NCI-H460 (cell line): ENCODE measurements at regions not wholly inside any gene's neighbourhood (a gene's known extent, or its start where the extent isn't known, plus 50 kb on each side); places are given as distances from the start of the nearest gene placed in this dataset.
"Not testable (repeated sequence)": the region's sequence is repeated elsewhere in the genome, so short reads cannot be mapped to it uniquely, and the experiment has no call there.

Experiments used
- DNase-seq: peaks from one replicate; pipeline ENCODE4 v3.0.0-alpha.2; 2016; ENCODE audit warnings: low read depth; ENCODE audit errors: extremely low read depth

DNA sequence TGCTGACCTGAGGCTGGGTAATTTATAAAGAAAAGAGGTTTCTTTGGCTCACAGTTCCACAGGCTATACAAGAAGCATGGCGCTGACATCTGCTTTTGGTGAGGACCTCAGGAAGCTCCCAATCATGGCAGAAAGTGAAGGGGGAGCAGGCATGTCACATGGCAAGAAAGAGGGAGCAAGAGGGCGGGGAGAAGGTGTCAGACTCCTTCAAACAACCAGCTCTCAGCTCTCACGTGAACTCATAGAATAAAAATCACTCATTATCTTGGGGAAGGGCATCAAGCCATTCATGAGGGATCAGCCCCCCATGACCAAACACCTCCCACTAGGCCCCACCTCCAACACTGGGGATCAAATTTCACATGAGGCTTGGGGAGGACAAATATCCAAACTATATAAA lies 266.8 kb downstream of the RHOU start:
- no peak for DNase-seq

DNA sequence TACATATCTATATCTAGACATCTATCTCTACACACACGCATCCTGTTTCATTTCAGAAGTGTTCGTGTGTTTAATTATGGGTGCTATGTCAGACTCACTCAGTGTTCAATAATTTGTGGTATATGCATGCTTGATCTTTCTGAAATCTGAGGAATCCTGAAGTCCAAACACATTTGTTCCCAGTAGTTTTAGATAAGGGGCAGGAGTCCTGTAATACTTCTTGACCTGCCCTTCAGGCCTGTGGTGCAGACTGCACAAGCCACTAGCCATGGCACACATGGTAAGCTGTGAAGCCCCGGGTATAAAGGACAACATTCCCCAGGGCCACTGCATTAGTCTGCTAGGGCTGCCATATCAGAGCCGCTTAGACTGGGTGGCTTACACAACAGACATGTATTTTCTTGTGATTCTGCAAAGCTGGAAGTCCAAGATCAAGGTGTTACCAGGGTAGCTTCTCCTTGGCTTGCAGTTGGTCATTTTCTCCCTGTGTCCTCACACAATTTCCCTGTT lies 267.2 kb downstream of the RHOU start:
- DNase-seq, result no peak

DNA sequence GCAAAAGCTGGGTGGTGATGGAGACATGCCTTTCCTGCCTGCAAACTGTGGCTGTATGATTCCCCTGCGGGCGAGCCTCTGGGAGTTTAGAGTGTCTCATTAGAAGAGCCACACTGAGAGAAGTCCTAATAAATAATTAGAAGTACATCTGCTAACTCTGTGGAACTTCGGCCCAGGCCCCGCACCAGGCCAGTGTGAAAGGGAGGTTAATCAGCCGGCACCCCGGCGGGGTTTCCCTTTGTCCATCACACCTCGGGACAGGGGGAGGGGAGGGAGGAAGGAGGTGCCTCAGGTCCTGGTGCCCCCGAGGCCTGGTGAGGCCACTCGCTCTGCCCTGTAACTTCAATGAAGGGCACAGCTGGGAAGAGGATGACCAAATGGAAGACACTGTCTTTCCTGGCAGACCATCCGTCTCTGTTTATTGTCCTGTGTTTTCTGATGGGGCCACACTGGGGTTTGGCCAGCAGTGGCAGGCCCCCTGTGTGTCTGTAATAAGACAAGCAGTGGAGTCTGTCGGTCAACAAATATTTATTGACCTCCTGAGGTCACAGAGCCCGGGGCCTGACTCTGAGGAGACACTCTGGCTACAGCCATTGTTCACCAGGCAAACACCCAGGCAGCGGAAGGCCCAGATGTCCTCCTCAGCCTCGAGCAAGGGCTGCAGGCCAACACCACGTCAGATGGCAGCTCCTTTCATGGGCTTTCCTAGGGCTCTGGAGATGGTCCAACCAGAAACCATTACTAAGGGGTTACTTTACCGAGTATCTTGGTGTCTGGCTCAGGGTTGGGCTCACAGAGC lies 267.5 kb upstream of the RAB4A start:
- no peak for DNase-seq

DNA sequence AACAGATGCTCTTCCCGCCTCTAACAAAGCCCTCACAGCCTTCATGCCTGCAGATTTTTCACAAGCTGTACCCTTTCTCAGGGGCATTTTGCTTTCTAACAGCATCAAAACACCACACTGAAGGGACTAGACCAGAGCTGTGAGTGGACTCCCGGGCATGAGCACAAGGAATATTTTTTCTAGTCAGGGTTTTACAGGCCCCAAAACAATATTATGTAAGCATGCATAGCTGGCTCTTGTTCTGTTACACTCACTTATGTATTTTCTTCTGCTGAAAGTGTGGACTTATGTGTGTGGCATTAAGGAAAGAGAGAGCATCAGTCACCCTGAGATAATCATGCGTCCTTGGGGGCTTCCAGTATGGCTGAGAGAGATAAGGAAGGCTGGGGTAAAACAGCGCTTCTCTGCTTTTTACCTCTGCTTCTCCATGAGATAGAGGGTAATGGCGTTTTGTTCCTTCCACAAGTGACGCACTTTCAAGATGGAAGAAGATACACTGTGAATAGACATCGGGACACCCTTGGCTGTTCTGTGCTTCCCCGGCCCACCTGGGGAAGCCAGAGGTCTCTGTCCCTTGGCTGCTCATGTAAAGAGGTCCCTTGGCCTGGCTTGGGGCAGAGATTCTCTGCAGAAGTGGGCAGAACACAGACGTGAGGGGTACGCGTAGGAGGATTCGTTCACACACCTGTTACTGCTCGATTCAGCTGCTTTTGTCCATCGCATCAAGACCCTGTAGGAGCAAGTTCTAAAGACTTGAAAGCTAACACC lies 266.7 kb upstream of the RAB4A start:
- no peak for DNase-seq

DNA sequence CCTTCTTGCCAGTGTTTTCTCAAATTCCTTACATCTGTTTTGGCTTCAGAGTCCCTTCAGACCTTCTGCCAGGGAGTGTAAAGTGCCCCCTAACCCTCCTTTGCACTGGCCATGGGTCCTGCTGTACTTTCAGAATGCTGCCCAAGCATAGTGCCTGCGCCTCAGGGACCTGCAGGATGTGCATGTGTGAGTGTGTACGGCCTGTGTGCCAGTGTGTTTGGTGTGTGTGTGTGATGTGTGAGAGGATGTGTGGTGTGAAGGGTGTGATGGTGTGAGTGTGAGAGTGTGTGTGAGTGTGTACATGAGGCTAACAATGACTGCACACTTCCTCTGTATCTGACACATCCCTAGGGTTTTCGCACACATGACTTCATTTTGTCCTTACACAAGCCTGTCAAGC lies 265.8 kb upstream of the RAB4A start:
- no peak for DNase-seq

DNA sequence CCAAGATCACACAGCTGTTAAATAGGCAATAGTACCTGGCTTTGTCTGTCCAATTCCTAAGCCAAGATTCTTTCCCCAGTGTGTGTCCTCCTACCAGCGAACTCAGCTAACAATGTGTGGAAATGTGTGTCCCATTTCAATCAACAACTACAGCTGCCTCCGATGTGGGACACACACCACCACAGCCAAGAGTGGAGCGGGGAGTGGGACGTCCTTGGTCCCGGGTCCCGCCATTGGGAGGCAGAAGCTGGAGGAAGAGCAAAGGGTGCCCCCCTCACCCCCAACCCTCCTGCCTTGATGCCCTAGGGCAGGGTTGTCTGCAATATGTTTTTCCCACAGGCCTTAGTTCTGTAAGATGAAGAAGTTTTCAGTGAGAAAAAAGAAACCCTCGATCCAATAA lies 265.4 kb upstream of the RAB4A start:
- no peak for DNase-seq

DNA sequence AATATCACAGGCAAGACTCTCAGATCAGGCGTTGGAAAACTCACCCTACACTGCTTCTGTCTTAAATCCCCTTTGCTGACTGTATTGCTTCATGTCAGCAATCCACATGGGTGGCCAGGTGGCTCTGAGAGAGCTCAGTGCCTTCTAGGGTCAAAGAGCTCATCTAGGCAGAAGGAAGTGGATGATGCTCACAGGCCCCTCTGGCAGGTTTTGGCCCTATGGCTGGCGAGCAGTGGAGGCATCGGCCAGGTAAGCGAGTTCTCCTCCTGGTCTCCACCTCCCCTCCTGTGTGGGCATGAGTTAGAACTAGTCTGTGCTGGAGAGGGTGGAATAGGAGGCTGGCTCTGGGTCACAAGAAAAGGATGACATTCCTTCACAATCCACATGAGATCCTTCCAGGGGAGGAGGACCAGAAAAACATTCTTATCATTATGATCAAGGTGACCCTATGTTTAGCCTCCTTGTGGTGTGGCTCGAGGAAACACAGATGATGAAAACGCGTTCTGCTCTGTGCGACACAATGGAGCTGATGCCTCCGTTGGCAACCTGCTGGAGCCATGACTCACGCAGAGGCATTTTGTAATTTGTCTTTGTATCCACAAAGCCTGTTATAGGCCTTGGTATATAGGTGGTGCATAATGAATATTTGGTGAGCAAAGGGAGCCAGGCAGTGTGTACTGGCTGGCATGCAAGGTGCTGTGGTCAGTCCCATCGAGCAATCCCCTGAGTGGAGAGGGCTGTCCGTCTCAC lies 264.6 kb upstream of the RAB4A start:
- no peak for DNase-seq

DNA sequence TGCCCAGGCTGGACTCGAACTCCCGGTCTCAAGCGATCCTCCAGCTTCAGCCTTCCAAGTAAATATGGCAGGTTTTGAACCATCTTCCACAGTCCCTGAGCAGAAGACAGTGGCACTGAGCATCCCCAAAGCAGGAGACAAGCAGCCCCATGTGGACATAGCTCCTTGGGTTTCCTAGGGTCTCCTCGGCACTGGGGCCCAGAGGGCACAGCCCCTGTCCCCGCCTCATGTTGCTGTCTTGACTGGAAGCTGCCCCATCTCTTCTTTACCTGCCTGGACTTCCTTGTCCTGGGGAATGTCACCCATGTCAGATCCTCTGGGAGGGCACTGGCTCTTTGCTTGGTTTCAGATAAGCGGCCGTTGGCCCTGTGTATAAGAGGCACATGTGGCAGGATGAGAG lies 263.7 kb upstream of the RAB4A start:
- DNase-seq, result no peak

DNA sequence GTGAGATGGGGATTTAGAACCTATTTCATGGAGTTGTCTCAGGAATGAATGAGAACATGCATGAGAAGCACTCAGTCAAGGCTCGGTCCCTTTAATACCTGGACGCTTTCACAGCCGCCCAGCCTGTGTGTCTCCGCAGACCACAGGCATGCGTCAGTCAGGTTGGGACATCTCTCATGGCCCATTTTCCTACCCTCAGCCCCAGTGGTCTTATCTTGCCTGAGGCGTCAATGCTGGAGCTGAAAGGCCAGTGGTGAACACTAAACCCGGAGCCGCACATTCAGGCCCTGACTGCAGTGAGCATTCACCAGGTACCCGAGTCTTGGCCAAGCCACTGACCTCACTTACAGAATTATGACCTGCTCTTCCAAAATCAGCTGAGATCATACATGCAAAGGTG lies 263.2 kb upstream of the RAB4A start:
- no peak for DNase-seq

DNA sequence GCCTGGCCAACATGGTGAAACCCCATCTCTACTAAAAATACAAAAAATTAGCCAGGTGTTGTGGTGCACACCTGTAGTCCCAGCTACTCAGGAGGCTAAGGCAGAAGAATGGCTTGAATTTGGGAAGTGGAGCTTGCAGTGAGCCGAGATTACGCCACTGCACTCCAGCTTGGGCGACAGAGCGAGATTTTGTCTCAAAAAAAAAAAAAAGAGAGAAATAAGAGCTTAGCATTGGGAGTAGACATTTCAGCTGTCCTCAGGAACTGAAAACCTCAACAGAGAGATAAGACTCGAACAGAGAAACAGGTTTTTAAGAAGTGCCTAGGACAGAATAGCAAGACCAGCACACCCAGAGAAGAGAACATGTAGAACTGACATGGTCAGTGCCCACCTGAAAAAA lies 262.6 kb upstream of the RAB4A start:
- DNase-seq, result not testable (repeated sequence)

DNA sequence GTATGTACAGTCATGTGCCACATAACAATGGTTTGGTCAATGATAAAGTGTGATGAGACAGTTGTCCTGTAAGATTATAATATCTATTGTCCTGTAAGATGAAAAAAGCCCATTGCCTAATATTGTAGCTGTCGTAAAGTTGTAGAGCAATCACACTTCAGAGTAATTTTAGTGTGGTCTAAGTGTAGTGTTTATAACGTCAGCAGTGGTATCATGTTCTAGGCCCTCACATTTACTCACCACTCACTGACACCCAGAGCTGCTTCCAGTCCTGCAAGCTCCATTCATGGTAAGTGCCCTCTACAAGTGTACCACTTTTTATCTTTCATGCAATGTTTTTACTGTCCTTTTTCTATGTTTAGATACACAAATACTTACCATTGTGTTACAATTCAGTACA lies 259.9 kb upstream of the RAB4A start:
- no peak for DNase-seq

DNA sequence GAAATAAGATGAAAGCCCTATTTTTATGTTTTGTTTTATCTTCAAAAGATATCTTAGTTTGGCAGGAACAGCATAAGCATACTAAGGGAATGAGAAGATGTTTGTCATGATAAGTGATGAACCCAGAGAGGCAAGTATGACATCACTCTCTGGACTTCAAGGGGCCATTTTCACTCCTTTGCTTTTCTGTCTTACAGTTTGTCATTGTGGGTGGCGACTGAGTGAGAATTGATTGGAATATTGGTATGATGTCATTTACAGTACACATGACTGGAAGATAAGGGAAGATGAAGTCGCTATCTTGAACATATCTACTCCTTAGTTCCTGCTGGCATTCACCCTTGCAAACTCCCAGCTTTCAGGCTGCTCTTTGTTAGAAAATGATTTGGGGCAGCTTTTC lies 258.1 kb upstream of the RAB4A start:
- no peak for DNase-seq

DNA sequence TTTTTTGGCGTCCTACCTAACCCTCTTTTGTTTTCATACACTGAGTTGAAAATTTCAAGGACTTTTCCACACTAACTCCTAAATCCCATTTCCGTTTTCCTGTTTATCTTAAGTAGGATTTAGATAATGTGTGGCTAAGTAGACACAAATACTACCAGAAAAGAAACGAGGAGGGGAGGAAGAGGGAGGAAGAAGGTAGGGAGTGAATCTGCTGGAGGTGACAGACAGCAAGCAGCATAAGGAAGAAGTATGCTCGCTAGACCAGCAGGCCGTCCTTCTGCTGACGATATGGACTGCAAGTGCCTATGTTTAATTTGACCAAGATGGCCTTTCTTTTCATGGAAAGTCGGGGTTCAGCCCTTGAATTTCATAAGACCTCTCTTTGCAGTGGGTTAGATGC lies 256.9 kb upstream of the RAB4A start:
- DNase-seq, result no peak

DNA sequence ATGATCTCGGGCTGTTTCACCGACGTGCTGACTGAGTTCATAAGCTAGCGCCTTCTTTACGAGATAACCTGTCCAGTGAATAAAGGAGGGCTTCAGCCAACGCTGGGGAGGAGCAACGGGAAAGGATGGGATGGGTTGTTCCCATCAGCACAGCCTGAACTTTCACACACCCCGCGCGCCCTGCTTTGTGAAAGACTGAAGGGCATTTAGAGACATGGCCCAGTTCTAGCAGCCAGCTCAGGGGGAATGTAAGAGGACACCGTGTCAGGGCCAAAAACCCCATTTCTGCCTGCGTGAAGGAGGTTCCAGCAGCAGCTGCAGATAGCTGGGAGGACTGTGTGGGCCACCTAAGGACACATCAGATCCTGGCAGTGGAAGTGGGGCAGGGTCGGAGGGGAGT lies 255.1 kb upstream of the RAB4A start:
- no peak for DNase-seq

DNA sequence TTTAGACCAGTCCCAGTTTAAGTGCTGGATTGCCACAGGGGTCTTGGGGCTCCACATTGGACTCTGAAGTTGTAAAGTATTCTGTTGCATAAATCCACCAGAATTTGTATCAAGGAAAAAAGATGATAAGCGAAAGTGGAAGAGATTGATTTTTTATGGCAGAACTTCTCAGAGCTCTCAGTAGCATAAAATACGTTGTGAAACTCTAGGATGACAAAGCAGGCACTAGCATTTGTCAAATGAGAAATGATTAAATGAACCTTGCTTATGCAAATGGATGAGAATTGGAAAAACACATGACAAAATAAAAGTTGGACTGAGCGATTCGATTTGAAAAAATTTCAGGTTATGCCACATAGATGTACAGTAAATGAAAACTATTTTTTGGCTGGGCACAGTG lies 253.8 kb upstream of the RAB4A start:
- no peak for DNase-seq

DNA sequence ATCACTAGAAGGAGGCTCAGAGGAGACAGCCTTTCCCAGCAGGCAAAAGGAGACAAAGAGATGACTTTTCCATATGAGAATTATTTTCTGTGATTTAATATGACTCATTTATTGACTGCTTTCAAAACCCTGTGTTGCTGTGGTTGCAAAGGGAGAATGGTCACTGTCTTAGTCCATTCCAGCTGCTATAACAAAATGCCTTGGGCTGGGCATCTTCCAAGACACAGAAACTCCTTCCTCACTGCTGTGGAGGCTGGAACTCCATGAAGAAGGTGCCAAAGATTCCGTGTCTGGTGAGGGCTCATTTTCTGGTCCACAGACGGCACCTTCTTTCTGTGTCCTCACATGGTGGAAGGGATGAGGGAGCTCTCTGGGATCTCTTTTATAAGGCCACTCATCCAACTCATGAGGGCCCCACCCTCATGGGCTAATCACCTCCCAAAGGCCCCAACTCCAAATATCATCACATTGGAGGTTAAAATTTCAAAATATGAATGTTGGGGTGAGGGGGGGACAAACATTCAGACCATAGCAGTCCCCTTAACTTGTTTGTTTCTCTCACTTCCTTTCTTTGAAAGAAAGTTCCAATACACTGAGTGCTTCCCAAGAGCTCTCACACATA lies 252.1 kb upstream of the RAB4A start:
- no peak for DNase-seq

DNA sequence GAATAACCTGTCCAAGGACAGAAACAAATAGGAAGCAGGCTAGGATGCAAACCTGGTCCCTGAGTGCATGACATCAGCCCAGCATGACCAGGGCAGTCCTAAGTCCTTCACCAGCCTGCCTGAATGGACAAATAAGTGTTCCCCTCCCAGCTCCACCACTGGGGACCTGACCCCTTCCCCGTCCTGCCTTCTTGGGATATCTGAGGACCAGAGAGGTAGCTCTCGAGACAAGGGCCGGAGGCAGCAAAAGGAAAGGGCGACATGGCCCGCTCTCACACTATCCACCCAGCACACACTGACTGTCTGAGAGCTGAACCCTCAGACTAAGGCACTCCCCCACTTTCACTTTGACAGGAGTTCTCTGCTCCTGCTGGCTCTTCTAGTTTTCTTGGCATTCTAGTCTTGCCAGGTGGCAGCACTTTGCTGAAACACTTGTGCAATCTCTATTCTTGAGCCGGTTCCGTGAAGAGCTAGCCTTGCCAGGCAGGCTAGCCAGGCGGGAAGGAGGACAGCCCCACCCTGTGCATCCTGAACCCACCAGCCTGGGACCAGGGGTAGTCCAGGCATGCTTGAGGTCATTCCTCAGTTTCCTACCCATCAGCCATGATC lies 251.1 kb upstream of the RAB4A start:
- no peak for DNase-seq

DNA sequence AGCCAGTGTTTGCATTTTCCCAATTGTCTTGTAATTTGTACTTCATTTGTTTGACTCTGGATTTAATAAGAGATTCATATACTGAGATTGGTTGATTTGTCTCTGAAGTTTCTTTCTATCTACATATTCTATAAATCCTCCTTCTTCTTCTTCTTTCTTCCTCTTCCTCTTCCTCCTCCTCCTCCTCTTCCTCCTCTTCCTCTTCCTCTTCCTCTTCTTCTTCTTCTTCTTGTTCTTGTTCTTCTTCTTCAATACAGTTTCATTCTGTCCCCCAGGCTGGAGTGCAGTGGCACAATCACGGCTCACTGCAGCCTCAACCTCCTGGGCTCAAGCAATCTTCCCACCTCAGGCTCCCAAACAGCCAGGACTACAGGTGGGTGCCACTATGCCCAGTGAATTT lies 249.9 kb upstream of the RAB4A start:
- not testable (repeated sequence) for DNase-seq

DNA sequence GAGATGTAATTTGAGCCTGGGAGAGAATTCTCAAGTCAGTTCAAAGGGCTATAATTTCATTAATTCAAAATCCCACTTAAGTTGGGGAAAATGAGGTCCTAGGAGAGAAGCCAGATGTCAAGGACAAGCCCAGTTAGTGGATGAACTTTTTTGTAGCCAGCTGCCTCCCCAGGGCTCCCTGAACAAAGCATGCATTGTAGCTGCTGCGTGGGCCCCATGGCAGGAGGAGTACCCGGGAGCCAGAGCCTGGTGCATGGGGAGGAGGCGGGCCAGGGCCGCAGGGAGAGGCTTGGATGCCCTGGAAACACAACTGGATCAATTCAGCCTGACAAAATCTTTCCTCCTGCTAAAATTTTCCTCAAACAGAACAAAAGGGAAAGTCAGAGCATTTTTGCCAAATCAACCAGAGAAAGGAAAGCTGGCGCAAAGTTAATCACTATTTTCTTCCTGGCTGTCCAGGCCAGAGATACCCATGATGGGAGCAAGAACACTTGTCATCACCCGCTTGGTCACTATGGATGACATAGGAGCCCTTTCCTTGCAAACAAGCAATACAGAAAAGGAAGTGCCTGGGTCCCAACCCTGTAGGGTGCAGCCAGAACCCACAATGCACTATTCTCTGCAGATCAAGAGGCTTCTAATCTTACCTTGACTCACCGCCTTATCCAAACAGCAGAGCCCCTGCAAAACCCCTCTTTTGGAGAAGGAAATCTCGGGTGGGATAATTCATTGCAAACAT lies 248.1 kb upstream of the RAB4A start:
- DNase-seq, result no peak
